ENCODE measurements at regions not wholly inside any gene's neighbourhood (a gene's known extent, or its start where the extent isn't known, plus 50 kb on each side); places are given as distances from the start of the nearest gene placed in this dataset.

GRCh38 chr12:46941981-46942380 is 116.2 kb upstream of the SLC38A4 start (continued):
- no peak for TF ChIP-seq ZNF841 (CRISPR knock-in tag; IDR thresholded peaks at IDR 0.05; ENCODE audit: borderline replicate concordance)
- TF ChIP-seq ATF3 (CRISPR knock-in tag; IDR thresholded peaks at IDR 0.05): no peak
- TF ChIP-seq ZBTB14 (CRISPR knock-in tag; IDR thresholded peaks at IDR 0.05): no peak
- no peak for TF ChIP-seq SAFB2 (CRISPR knock-in tag; IDR thresholded peaks at IDR 0.05; ENCODE audit: borderline replicate concordance, low read depth)
- TF ChIP-seq, protein P1, sequence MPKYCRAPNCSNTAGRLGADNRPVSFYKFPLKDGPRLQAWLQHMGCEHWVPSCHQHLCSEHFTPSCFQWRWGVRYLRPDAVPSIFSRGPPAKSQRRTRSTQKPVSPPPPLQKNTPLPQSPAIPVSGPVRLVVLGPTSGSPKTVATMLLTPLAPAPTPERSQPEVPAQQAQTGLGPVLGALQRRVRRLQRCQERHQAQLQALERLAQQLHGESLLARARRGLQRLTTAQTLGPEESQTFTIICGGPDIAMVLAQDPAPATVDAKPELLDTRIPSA (CRISPR knock-in tag; IDR thresholded peaks at IDR 0.05; ENCODE audit: borderline replicate concordance): no peak
- TF ChIP-seq MTERF4 (CRISPR knock-in tag; IDR thresholded peaks at IDR 0.05): no peak

DNA sequence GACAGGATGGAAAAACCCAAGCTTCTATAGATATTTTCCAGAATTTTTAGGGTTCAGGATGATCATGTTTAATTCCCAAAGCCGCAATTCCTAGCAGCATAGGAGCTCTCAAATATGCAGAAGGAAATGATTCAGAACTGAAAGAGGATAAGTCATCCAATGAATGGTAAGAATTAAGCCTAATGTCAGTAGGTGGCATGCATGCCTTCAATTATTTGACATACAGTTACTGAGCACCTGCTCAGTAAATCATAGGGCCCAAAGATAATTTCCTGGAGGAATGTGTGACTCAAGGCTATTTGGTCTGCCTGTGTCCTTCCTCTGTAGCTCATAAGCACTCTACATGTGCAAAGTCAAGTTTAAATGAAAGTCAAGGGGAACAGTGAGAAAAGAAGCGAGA is 116.8 kb upstream of the SLC38A4 start:
- no peak overlapping the region for H3K4me2 ChIP-seq (ENCODE audit: low read depth, low read length)
- H3K9me3 ChIP-seq (ENCODE audit: low read length): no peaks in the 10 kb centered on the region
- H3K4me1 ChIP-seq (ENCODE audit: insufficient read depth, low read length): peaks cover 14% of the 10 kb centered on the region
- H2AFZ ChIP-seq (ENCODE audit: low read length): no peak overlapping the region
- 67% methylated on average over 2 of the region's 2 CpGs for WGBS (ENCODE audit: low lambda C conversion rate)
- in situ Hi-C loops (cut with HindIII; ENCODE audit: extremely low pct_ligation_motif_present, low pct_unique_long_range_greater_than_20kb): no loop called here
- no peak overlapping the region for H3K9ac ChIP-seq (ENCODE audit: insufficient read depth, low read depth, low read length)
- no peak overlapping the region for H3K27ac ChIP-seq (ENCODE audit: extremely low read length, insufficient read depth, low read length)
- intact Hi-C loops (cut with micrococcal nuclease; ENCODE audit: unreplicated experiment): no loop called here
- CTCF ChIA-PET (ENCODE audit: low intra/inter-chr PET ratio, low total read pairs): no interaction called here
- H3K27me3 ChIP-seq (ENCODE audit: control insufficient read depth in 1 of 2, insufficient read depth in 2 of 2, low read length in 2 of 2): no peaks in the 10 kb centered on the region
- no peaks in the 10 kb centered on the region; the same call in 1 of the 2 replicates for H4K20me1 ChIP-seq (ENCODE audit: insufficient read depth, low read length)
- no peak overlapping the region for H3K4me3 ChIP-seq (replicated peaks in 1 of 3; ENCODE audit: insufficient read depth in 1 of 3, low read depth in 2 of 3, low read length in 3 of 3)
- no peak for ATAC-seq
- no TSS peak for BruUV-seq (replicated peaks)
- FAIRE-seq: no peak
- POLR2A ChIA-PET: no interaction called here
- H3K36me3 ChIP-seq (replicated peaks in 1 of 2; ENCODE audit: control insufficient read depth in 1 of 2, insufficient read depth in 2 of 2, low read length in 2 of 2): no peaks in the 10 kb centered on the region
- DNase-seq (ENCODE audit: low spot score): no peak
- no peaks in the 10 kb centered on the region for H3K79me2 ChIP-seq (ENCODE audit: insufficient read depth, low read length)
- no peak for TF ChIP-seq RXRB (CRISPR knock-in tag; IDR thresholded peaks at IDR 0.05; ENCODE audit: borderline replicate concordance)
- no peak for TF ChIP-seq ZNF142 (CRISPR knock-in tag; IDR thresholded peaks at IDR 0.05)
- TF ChIP-seq, protein P2, sequence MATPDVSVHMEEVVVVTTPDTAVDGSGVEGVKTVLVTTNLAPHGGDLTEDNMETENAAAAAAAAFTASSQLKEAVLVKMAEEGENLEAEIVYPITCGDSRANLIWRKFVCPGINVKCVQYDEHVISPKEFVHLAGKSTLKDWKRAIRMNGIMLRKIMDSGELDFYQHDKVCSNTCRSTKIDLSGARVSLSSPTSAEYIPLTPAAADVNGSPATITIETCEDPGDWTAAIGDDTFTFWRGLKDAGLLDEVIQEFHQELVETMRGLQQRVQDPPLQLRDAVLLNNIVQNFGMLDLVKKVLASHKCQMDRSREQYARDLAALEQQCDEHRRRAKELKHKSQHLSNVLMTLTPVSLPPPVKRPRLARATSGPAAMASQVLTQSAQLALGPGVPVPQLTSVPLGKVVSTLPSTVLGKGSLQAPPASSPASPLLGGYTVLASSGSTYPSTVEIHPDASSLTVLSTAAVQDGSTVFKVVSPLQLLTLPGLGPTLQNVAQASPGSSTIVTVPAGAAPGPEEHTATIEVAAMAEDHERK (CRISPR knock-in tag; IDR thresholded peaks at IDR 0.05; ENCODE audit: low read depth): no peak
- TF ChIP-seq ARID2 (CRISPR knock-in tag; IDR thresholded peaks at IDR 0.05; ENCODE audit: borderline replicate concordance): no peak
- TF ChIP-seq, protein P3, sequence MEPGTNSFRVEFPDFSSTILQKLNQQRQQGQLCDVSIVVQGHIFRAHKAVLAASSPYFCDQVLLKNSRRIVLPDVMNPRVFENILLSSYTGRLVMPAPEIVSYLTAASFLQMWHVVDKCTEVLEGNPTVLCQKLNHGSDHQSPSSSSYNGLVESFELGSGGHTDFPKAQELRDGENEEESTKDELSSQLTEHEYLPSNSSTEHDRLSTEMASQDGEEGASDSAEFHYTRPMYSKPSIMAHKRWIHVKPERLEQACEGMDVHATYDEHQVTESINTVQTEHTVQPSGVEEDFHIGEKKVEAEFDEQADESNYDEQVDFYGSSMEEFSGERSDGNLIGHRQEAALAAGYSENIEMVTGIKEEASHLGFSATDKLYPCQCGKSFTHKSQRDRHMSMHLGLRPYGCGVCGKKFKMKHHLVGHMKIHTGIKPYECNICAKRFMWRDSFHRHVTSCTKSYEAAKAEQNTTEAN (CRISPR knock-in tag; conservative IDR thresholded peaks at IDR 0.05): no peak

Data from HepG2 (cell line).